ENCODE measurements at regions not wholly inside any gene's neighbourhood (a gene's known extent, or its start where the extent isn't known, plus 50 kb on each side); places are given as distances from the start of the nearest gene placed in this dataset.

- ATAC-seq: no peak
- Histone ChIP-seq H3K4me1 (no peaks in the 10 kb centered on the region), H3K27ac (no peak overlapping the region), H3K36me3 (no peaks in the 10 kb centered on the region), H3K27me3 (no peaks in the 10 kb centered on the region), H3K9me3 (no peaks in the 10 kb centered on the region), H3K4me3 (no peak overlapping the region)
- intact Hi-C loops (cut with DNase I): no loop called here
- DNase-seq: no peak
- TF ChIP-seq, protein P1, sequence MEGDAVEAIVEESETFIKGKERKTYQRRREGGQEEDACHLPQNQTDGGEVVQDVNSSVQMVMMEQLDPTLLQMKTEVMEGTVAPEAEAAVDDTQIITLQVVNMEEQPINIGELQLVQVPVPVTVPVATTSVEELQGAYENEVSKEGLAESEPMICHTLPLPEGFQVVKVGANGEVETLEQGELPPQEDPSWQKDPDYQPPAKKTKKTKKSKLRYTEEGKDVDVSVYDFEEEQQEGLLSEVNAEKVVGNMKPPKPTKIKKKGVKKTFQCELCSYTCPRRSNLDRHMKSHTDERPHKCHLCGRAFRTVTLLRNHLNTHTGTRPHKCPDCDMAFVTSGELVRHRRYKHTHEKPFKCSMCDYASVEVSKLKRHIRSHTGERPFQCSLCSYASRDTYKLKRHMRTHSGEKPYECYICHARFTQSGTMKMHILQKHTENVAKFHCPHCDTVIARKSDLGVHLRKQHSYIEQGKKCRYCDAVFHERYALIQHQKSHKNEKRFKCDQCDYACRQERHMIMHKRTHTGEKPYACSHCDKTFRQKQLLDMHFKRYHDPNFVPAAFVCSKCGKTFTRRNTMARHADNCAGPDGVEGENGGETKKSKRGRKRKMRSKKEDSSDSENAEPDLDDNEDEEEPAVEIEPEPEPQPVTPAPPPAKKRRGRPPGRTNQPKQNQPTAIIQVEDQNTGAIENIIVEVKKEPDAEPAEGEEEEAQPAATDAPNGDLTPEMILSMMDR (IDR thresholded peaks at IDR 0.05): no peak
These were observed 130.6 kb downstream of the URB2 start for GRCh38 chr1:229756666-229757065.

GRCh38 chr1:229757226-229757625 lies 131.2 kb downstream of the URB2 start:
- intact Hi-C loops (cut with DNase I): no loop called here
- H3K27ac ChIP-seq: no peak overlapping the region
- ATAC-seq: no peak
- H3K4me1 ChIP-seq: no peaks in the 10 kb centered on the region
- H3K4me3 ChIP-seq: no peak overlapping the region
- no peaks in the 10 kb centered on the region for H3K36me3 ChIP-seq
- H3K27me3 ChIP-seq: no peaks in the 10 kb centered on the region
- no peak for DNase-seq
- H3K9me3 ChIP-seq: no peaks in the 10 kb centered on the region
- TF ChIP-seq, protein P1 (IDR thresholded peaks at IDR 0.05): no peak

DNA sequence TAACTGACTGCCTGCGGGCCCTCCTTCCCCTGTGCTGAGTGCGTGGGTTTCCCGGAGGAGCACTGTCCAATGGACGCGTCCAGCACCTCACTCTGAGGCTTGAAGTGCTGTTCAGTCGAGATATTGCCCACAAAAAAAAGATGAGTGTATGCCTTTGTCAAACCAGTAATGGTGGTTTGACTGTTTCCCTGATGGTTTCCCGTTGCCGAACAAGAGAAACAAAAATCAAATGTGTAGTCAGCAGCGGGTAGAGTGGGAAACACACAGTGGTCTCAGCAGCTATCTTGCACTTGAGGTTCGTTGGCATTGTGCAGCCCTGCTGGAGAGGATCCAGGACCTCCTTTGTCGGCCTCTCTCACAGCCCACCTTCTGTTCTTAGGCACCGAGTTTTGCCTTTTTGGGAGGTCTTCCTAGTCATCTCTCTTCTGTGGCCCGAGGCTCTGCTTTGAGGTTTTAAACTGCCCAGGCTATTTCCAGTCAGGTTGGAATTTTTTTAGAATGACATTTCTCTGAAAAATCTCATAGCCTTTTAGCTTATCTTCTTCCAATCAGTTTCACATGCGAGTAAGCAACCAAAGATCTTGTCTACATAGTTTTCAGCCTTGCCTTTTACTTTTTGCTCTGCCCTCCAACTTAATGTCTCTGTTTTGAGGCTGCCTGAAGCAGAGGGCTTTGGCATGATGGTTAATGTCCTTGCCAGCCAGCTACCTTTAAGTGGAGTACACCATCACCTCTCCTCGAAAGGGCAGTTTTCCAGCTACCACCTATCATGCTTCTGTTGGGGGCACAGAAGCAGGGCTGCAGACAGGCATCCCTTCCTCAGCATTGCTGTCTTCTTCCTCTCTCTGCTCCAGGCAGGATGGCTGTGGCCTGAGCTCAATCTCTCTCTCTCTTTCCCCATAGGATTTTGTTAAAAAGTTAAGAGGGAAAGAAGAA lies 132.3 kb downstream of the URB2 start:
- TF ChIP-seq, protein P1 (IDR thresholded peaks at IDR 0.05): no peak
- intact Hi-C loops (cut with DNase I): no loop called here

DNA sequence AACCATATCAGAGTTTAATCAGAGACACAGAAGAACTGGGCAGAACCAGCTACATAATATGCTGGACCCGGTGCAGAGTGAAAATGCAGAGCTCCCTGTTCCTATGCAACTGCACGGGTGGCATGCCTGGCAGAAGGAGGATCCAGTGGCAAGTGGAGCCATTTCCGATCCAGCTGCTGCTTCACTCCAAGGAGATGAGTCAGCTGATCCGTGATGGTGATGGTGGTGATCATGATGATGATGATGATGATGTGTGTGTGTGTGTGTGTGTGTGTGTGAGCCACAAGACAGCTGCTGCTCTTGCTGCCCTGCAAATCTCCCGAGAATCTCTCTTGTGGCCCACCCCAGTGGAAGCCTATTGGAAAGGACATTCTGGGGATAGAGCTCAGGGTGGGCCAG lies 133.0 kb downstream of the URB2 start:
- H3K27ac ChIP-seq: no peak overlapping the region

More for the DNA sequence above, 132.3 kb downstream of the URB2 start:
- no peaks in the 10 kb centered on the region for H3K27me3 ChIP-seq
- H3K9me3 ChIP-seq: no peaks in the 10 kb centered on the region
- no peaks in the 10 kb centered on the region for H3K4me1 ChIP-seq
- no peak for DNase-seq
- H3K4me3 ChIP-seq: no peak overlapping the region
- H3K27ac ChIP-seq: no peak overlapping the region
- H3K36me3 ChIP-seq: no peaks in the 10 kb centered on the region
- ATAC-seq: no peak

DNA sequence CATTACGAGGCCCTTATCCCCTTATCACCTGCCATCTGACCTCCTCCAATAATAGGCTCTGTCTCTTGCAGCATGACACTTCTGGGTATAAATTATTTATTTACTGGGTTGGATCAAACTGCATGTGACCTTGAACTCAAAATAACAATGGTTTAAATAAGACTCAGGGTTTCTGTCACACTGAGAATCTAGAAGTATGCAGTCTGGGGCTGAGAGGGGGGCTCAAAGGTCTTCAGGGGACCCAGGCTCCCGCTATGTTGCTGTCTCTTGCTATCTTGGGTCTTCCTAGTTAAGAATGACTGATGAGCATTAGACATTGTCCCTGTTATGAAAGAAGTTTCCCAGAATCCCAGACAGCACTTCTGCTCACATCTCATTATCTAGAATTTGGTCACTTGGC lies 133.5 kb downstream of the URB2 start:
- Histone ChIP-seq H3K4me3 (no peak overlapping the region), H3K9me3 (no peaks in the 10 kb centered on the region), H3K36me3 (no peaks in the 10 kb centered on the region), H3K27me3 (no peaks in the 10 kb centered on the region), H3K4me1 (no peaks in the 10 kb centered on the region), H3K27ac (no peak overlapping the region)
- DNase-seq (no peak), ATAC-seq (no peak)
- TF ChIP-seq, protein P1 (IDR thresholded peaks at IDR 0.05): no peak
- intact Hi-C loops (cut with DNase I): no loop called here

More for the DNA sequence above, 133.0 kb downstream of the URB2 start:
- no peak overlapping the region for H3K4me3 ChIP-seq
- H3K4me1 ChIP-seq: no peaks in the 10 kb centered on the region
- TF ChIP-seq, protein P1 (IDR thresholded peaks at IDR 0.05): no peak
- no peaks in the 10 kb centered on the region for H3K36me3 ChIP-seq
- no peaks in the 10 kb centered on the region for H3K27me3 ChIP-seq
- DNase-seq: no peak
- intact Hi-C loops (cut with DNase I): no loop called here
- H3K9me3 ChIP-seq: no peaks in the 10 kb centered on the region
- ATAC-seq: no peak
